WTC11 (cell line): ENCODE measurements at regions not wholly inside any gene's neighbourhood (a gene's known extent, or its start where the extent isn't known, plus 50 kb on each side); places are given as distances from the start of the nearest gene placed in this dataset.

Source experiments
- CBFB ChIP-seq: sonication (generic); formaldehyde crosslinking; IDR thresholded peaks from 2 replicates; pipeline ENCODE4 v1.8.1; 2022; ENCODE audit warnings: mild to moderate bottlenecking, low read depth, missing genetic modification reagents
- CTCF ChIP-seq: fragments of 200-600 bp; IDR thresholded peaks from 2 replicates; pipeline ENCODE4 v1.8.0; 2022; ENCODE audit warnings: antibody characterized with exemption
- MAX ChIP-seq: sonication (generic); formaldehyde crosslinking; IDR thresholded peaks from 2 replicates; pipeline ENCODE4 v1.8.0; 2022; ENCODE audit warnings: mild to moderate bottlenecking, missing genetic modification reagents

GRCh38 chr5:18003312-18003711 lies 369.1 kb downstream of the TAF11L14 start:
- TF ChIP-seq CBFB (CRISPR knock-in tag) (no peak), MAX (CRISPR knock-in tag) (no peak), CTCF (no peak)
